ENCODE measurements at regions not wholly inside any gene's neighbourhood (a gene's known extent, or its start where the extent isn't known, plus 50 kb on each side); places are given as distances from the start of the nearest gene placed in this dataset.
A peak's percentile ranks its signal among the peaks of the same experiment; 100 is the strongest.
"Not testable (repeated sequence)": the region's sequence is repeated elsewhere in the genome, so short reads cannot be mapped to it uniquely, and the experiment has no call there.

DNA sequence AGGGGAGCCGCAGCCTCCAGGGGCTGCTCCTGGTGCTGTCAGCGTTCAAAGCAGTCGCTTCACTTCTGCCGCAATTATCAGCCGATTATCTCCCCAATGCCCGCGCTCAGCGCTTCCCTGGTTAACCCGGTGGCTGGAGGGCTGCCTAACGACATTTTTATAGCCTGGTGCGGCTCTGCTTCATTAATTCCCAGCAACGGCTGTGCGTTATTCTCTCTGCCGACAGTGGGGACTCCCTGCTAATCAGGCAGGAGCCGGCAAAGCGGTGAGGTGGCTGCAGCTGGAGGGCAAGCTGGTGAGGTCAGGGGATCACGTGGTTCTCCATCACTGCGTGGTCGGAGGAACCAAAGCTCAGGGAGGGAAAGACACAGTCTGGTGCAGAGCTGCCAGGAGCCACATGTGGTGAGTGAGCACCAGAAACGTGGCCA, 62.9 kb downstream of the GLRX5 start:
- DNase-seq: peak; percentile 91

DNA sequence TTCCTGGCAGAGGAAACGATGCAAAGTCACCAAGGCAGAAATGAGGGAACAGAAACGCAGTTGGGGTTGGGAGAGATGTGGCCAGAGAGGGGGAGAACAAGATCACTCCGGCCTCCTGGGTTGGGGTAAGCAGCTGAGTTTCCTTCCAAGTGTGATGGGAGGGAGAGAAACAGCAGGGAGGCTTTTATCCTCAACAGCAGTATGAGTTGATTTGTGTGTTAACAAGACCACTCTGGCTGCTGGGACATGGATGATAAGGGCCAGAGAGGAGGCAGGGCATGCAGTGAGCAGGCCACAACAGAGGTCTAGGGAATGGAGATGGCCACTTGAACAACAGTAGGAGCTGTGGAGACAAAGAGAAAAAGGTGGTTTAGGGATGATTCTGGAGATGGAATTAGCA, 66.8 kb downstream of the GLRX5 start:
- DNase-seq: peak; percentile 8

DNA sequence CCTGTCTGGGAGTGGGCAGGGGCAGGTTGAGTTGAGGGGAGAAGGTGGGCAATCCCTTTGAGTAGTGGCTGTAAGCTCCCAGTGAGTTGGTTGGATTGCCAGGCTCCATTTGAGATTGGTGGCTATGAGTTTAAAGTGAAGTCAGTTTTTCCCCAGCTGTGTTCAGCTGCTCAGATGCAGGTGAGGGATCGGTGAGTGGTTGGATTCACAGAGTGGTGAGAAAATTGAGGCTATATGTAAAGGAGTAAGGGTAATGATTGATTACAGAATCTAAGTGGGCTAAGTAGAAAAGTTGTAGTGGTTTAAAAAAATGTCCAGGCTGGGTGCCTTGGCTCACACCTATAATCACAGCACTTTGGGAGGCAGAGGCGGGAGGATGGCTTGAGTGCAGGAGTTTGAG, 68.6 kb downstream of the GLRX5 start:
- no peak for DNase-seq

DNA sequence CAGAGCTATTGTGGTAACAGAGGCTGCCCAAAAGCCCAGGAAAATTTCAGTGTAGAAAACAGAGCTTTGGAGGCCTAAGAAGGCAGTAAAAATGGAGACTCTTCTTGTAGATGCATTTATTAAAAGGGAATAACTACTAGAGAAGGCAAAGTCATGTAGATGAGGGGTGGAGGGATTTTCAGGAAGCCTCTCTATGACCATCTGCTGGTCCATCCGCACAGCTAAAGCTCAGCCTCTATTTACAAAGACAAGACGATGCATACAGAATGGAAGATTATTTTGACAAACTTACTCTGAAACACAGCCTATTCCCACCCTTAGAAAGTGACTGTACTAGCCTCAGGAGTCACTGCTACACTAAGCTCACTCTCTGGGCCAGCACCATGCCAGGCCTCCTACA, 71.4 kb downstream of the GLRX5 start:
- no peak for DNase-seq

DNA sequence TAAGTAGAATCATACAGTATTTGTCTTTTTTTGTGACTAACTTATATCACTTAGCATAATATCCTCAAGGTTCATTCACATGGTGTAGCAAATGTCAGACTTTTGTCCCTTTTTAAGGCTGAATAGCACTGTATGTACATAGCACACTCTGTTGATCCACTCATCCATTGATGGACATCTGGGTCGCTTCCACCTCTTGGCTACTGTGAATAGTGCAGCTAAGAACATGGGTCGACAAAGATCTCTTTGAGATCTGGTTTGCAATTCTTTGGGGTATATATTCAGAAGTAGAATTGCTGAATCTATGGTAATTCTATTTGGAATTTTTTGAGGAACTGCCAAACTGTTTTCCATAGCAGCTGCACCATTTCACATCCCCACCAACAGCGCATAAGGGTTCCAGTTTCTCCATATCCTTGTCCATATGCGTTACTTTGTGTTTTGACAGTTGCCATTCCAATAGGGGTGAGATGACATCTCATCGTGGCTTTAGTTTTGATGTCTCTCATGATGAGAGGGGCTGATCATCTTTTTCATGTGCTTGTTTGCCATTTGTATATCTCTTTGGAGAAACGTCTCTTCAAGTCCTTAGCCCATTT, 73.9 kb downstream of the GLRX5 start:
- no peak for DNase-seq

DNA sequence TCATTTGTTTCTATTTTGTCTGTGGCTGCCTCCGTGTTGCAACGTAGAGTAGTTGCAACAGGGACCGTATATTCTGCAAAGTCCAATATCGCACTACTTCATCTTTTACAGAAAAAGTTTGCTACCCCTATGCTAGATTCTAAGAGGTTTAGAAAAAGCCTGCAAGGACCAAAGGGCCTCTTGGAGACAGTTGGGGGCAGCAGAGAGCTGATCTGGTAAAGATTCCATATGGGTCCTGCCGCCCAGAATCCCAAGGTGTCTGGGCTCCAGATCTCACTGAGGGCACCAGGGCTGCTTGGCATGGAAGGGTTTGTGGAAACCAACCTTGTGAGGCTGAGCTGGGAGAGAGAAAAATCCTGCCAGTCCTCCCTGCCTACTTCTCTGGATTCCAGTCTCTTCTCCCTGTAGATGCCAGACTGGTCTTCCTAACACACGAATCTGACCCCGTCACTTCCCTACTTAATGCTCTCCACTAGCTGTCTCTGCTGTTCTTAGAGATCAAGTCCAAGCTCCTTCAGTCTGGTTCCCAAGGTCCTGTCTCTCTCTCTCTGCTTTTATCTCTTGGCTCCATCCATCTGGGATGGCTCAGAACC, 74.6 kb downstream of the GLRX5 start:
- DNase-seq: no peak

DNA sequence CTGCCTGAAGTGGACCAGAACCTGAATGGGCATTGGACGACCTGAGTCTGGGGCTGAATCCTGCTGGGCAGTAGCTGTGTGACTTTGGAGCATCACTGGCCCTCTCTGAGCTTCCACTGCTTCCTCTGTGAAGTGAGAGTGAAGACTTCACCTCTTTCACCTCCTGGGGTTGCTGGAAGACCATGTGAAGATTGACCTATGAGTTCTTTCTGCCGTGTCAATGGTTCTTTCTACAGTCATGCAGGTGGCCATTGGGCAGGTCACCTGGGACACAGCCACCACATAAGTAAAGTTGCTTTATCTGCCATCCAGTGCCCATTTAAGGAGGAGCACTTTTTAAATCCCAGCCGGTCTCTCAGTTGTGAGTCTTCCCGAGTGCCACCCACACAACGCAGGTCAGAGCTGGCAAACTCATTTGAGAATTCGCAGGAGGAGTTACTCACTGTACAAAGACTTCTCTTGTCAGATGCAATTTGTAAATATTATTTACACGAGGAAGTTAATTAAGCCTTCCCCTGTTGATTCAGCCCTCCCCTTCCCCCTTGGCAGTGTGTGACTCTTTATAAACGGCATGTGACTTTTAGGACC, 74.8 kb upstream of the TCL1B start:
- DNase-seq: no peak

DNA sequence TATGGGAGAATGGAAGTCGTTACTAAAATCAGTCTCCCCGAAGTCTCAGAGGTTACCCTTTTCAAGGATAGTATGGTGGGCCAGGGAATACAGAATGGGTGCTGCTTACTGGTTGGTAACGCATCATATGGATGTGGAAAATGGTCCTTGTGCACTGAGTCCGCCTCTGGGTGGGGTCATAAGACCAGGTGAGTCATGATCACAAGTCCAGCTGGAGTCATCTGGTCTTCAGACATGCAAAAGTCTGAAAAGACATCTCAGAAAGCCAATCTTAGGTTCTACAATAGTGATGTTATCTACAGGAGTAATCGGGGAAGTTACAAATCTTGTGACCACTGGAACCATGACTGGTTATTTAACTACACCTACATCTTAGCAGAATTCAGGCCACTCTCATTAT, 71.9 kb upstream of the TCL1B start:
- no peak for DNase-seq

DNA sequence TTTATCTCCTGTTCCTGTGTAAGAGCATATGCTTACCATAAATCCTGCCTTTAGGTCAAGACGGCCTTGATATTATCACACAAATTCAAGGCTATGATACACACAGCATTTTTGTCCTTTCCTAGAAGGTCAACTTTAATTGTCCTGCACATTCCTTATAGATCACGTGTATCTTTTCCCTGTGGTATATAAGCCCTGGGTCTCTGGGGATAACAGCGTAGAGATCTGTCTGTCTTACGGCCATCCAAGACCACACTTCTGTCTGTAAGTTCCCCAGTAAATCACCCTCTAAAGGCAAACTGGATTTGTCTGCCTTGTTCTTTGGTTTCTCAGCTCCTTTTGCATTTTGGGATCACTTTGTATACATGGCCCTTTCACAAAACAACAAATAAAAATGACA, 69.5 kb upstream of the TCL1B start:
- no peak for DNase-seq

DNA sequence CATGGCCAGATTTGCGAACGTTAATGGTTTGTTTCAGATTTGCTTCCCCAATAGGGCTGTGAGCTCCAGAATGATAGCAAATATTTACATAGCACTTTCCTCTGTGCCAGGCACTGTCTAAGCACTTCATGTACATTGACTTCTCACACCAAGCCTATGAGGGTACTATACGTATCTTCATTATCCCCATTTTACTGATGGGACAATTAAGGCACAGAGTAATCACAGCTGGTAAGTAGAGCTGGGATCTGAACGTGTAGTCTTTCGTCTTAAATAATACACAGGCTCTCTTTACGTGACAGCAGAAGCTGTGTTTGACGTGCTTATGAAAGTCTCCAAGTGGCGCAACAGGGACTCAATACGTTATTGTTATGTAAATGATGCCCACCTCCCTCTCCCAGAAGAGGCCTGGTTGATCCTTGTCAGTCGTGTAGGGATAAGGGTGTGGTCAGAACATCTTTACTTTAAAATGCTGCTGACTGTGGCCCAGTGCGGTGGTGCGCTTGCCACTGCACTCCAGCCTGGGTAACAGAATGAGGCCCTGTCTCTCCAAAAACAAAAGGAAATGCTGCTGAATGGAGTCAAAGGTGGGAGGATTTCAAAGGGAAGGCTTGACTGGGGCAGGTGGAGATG, 66.3 kb upstream of the TCL1B start:
- no peak for DNase-seq

DNA sequence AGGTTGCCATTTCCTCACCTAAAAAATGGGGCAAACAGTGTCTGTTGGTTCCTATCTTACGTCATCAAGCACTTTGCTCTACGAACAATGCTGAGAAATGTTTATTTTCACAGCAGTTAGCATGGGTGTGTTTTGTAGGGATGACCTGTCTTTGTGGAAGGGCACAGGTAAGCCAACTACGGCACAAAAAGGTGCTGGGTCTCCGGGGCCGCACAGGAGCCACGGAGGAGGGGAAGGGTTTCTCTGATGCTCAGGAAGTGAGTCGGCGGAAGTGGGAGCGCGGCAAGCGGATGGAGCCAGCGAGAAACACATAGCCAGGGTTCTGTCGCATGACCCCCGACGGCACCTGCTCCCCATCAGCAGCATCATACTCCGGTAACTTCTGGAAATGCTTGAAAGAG, 65.6 kb upstream of the TCL1B start:
- peak; percentile 37 for DNase-seq

DNA sequence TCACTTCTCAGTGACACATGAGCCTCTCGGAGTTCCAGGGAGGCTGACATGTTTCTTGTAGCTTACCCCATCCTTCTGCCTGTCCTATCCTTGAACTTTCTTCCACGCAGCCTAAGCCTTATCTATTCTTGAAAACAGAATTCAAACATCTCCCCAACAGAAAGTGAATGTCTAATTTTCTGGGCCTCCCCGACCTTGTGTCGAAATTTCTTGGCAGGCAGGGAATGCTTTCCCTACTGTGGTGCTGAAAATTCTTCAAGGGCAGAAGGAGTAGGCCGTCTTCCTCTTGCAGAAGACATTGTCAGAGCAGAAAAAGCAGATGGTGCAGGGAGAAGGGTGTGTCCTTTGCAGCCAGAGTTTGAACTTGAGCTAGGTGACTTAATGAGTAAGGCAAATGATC, 63.0 kb upstream of the TCL1B start:
- no peak for DNase-seq

DNA sequence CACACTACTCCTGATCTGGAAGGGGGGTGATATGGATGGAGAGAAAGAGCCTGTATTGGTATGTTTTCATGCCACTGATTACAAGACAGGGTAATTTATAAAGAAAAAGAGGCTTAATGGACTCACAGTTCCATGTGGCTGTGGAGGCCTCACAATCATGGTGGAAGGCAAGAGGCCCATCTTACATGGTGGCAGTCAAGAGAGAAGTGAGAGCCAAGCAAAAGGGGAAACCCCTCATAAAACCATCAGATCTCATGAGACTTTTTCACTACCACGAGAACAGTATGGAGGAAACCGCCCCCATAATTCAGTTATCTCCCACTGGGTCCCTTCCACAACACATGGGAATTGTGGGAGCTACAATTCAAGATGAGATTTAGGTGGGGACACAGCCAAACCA, 60.5 kb upstream of the TCL1B start:
- not testable (repeated sequence) for DNase-seq

DNA sequence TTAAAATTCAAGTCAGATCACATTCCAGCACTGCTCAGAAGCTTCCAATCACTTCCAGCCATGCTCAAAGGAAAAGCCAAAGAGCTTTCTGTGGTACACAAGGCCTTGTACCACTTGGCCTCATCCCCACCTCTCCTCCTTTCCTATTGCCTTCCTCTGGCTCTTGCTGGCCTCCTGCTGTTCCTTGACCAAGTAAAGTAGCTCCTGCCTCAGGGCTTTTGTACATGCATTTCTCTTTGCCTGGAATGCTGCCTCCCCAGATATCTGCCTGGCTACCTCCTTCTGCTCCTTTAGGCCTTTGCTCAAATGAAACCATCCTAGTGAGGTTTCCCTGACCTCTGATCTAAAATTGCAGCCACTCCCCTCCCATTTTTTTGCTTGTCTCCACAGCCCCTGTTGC, 51.2 kb upstream of the TCL1B start:
- DNase-seq: no peak

All from DMS79 (cell line).